BE2C (cell line): ENCODE measurements at regions not wholly inside any gene's neighbourhood (a gene's known extent, or its start where the extent isn't known, plus 50 kb on each side); places are given as distances from the start of the nearest gene placed in this dataset.
"Not testable (repeated sequence)": the region's sequence is repeated elsewhere in the genome, so short reads cannot be mapped to it uniquely, and the experiment has no call there.

Source experiments
- DNase-seq: peaks from one replicate; pipeline ENCODE4 v3.0.0-alpha.2; 2020
- H3K27me3 ChIP-seq: fragments of 250-450 bp; sonication (Bioruptor Pico); 2 replicates; pipeline ENCODE4 v1.5.1; 2020; ENCODE audit warnings: mild to moderate bottlenecking
- H3K36me3 ChIP-seq: fragments of 250-450 bp; sonication (Bioruptor Pico); 2 replicates; pipeline ENCODE4 v1.5.1; 2020; ENCODE audit warnings: mild to moderate bottlenecking
- H3K4me1 ChIP-seq: fragments of 250-450 bp; sonication (Bioruptor Pico); 2 replicates; pipeline ENCODE4 v1.5.1; 2020
- H3K4me3 ChIP-seq: 2 replicates; pipeline ENCODE4 v1.5.1; 2011; ENCODE audit warnings: low read depth, low read length
- H3K9me3 ChIP-seq: fragments of 250-450 bp; sonication (Bioruptor Pico); 2 replicates; pipeline ENCODE4 v1.5.1; 2020
- TF ChIP-seq, protein P1 (sequence below): IDR thresholded peaks from 2 replicates; pipeline ENCODE4 v1.5.1; 2012; ENCODE audit warnings: mild to moderate bottlenecking, low read depth, low read length

- no peaks in the 10 kb centered on the region for H3K4me1 ChIP-seq
- TF ChIP-seq, protein P1, sequence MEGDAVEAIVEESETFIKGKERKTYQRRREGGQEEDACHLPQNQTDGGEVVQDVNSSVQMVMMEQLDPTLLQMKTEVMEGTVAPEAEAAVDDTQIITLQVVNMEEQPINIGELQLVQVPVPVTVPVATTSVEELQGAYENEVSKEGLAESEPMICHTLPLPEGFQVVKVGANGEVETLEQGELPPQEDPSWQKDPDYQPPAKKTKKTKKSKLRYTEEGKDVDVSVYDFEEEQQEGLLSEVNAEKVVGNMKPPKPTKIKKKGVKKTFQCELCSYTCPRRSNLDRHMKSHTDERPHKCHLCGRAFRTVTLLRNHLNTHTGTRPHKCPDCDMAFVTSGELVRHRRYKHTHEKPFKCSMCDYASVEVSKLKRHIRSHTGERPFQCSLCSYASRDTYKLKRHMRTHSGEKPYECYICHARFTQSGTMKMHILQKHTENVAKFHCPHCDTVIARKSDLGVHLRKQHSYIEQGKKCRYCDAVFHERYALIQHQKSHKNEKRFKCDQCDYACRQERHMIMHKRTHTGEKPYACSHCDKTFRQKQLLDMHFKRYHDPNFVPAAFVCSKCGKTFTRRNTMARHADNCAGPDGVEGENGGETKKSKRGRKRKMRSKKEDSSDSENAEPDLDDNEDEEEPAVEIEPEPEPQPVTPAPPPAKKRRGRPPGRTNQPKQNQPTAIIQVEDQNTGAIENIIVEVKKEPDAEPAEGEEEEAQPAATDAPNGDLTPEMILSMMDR, result no peak
- no peaks in the 10 kb centered on the region for H3K27me3 ChIP-seq
- DNase-seq, result no peak
- no peaks in the 10 kb centered on the region for H3K36me3 ChIP-seq
- no peak overlapping the region for H3K4me3 ChIP-seq
- no peaks in the 10 kb centered on the region; the same call in 1 of the 2 replicates for H3K9me3 ChIP-seq
These were observed 170.5 kb downstream of the UQCRFS1 start for GRCh38 chr19:29042450-29042849.

DNA sequence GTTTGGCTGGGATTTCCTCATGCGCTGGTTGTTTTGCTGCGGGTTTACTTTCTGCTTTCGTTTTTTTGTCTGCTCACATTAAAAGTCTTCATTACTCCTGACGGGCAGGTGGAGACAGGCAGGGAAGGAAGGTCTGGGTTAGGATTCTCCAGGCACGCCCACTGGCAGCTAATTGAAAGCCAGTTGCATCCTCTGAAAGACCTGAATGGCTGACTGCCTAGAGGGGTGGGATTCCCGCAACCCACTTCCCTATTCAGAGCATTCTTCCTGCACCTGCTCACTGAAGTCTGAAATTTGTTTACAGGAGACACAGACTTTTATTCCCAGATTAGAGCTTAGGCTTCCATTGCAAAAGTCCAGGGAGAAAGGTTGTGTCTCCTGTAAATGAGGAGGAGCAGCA, 172.0 kb downstream of the UQCRFS1 start:
- TF ChIP-seq, protein P1, result no peak
- Histone ChIP-seq H3K27me3 (no peaks in the 10 kb centered on the region), H3K9me3 (no peaks in the 10 kb centered on the region; the same call in 1 of the 2 replicates), H3K4me3 (no peak overlapping the region), H3K4me1 (no peaks in the 10 kb centered on the region), H3K36me3 (no peaks in the 10 kb centered on the region)
- no peak for DNase-seq

DNA sequence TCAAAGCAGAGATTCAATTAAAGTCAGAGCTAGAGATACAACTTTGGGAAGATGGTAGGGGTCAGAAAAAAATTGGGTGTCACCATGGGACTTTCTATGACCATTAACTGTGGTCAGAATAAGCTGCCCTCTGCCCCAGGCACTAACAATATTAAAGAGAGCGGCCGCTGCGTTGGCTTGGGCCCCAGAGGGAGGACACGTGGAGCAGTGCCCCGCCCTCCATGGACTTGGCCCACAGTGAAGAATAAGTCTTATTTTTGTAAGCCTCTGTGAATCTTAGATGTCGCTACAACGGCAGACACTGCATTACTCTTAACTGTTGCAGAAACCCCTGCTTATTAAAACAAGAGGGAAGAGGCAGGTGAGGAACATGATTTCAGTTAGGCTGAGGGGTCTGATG, 172.7 kb downstream of the UQCRFS1 start:
- no peak for DNase-seq
- H3K27me3 ChIP-seq, result no peaks in the 10 kb centered on the region
- no peak overlapping the region for H3K4me3 ChIP-seq
- H3K9me3 ChIP-seq, result no peaks in the 10 kb centered on the region; the same call in 1 of the 2 replicates
- TF ChIP-seq, protein P1, result no peak
- no peaks in the 10 kb centered on the region for H3K36me3 ChIP-seq
- H3K4me1 ChIP-seq, result no peaks in the 10 kb centered on the region

- DNase-seq, H3K9me3 ChIP-seq, H3K27me3 ChIP-seq, H3K36me3 ChIP-seq, H3K4me1 ChIP-seq, H3K4me3 ChIP-seq: not testable (repeated sequence)
These were observed 173.9 kb downstream of the UQCRFS1 start for GRCh38 chr19:29039036-29039435.

DNA sequence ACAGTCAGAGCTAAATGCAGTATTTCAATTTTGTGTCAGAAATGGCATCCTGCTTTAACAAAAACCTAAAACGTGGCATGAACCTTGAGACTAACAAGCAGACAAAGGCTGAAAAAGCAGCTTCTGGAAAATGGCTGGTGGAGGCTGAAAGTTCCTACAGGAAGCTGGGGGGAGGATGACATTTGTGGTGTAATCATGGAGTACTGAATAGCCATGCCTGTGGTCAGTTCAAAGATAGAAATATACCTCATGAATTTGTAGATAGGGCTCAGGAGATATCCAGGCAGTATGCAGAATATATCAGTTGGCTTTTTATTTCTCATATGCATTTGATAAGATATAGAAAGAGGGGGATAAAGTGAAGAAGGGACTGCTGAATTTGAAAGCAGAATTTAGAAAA, 181.7 kb downstream of the UQCRFS1 start:
- TF ChIP-seq, protein P1, result no peak
- Histone ChIP-seq H3K27me3 (no peaks in the 10 kb centered on the region), H3K36me3 (no peaks in the 10 kb centered on the region), H3K9me3 (no peaks in the 10 kb centered on the region), H3K4me3 (no peak overlapping the region), H3K4me1 (no peaks in the 10 kb centered on the region)
- DNase-seq, result no peak

DNA sequence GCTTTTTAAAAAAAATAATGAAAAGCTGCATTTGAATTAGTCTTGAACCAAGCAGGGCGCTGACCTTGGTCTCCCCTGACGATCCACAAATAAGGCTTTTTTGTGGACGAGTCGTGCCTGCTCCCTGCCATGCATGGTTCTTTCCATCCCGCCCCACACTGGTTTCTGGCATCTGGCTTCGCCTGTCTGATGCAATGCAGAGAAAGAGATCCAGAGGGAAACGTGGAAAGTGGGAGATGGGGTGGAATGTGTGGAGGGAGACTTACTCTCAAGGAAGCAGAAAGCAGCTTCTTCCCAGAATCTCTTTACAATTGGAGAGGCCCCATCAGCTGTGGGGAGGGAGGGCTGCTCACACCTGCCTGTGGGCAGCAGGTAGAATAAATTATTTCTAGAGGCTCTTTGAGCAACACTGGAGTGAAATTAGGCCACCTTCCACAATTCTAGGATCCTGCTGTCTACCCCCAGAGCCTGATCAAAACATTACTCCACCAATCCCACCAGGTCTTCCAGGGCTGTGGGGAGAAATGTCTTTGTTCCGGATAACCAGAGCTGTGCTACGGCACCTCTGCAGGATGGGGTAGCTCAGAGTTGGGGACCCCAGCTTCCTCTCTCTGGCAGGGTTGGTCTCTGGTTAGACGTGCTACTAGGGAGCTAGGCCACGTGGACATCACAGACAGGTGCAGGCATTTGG, 183.5 kb downstream of the UQCRFS1 start:
- H3K36me3 ChIP-seq, result no peaks in the 10 kb centered on the region
- no peak overlapping the region for H3K4me3 ChIP-seq
- H3K27me3 ChIP-seq, result no peaks in the 10 kb centered on the region
- TF ChIP-seq, protein P1, result no peak
- H3K9me3 ChIP-seq, result no peaks in the 10 kb centered on the region
- H3K4me1 ChIP-seq, result no peaks in the 10 kb centered on the region
- no peak for DNase-seq

GRCh38 chr19:29022599-29022998, 190.4 kb downstream of the UQCRFS1 start:
- no peaks in the 10 kb centered on the region for H3K4me1 ChIP-seq
- no peaks in the 10 kb centered on the region for H3K9me3 ChIP-seq
- DNase-seq, result no peak
- TF ChIP-seq, protein P1, result no peak
- H3K36me3 ChIP-seq, result no peaks in the 10 kb centered on the region
- H3K27me3 ChIP-seq, result no peaks in the 10 kb centered on the region
- H3K4me3 ChIP-seq, result no peak overlapping the region
